ENCODE measurements at regions not wholly inside any gene's neighbourhood (a gene's known extent, or its start where the extent isn't known, plus 50 kb on each side); places are given as distances from the start of the nearest gene placed in this dataset.

DNA sequence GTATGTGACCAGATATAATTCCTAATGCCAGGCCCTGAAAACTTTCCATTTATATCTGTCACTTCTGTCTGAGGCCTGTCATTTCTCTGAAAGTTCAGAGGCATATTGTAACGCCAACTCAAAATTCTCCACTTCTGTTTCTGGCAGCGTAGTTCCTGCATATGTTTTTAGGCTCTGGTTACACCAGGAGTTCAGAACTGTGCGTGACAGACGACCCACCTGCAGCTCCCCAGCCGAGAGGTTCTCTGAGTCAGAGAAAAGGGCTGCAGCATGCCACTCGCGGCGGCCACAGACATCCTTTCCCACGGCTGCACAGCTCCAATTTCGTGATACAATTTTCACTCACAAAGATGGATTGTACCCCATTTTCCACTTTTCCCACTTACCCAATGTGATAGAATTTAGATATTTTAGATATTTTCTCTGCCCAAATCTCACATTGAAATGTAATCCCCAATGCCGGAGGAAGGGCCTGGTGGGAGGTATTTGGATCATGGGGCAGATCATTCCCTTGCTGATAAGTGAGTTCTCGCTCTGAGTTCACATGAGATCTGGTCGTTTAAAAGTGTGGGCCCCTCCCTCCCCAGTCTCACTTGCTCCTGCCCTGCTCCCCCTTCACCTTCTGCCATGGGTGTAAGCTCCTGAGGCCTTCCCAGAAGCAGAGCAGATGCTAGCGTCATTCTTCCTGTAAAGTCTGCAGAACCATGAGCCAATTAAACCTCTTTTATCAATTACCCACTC, 308.1 kb downstream of the LIG4 start:
- DNase-seq (ENCODE audit: low read depth): no peak

GRCh38 chr13:107906131-107906530, 309.2 kb downstream of the LIG4 start:
- TF ChIP-seq CTCF (IDR thresholded peaks at IDR 0.05; ENCODE audit: control insufficient read depth, extremely low read depth, insufficient read depth): peak; percentile 19; the same call in 1 of the 2 replicates
- no peak for DNase-seq (ENCODE audit: low read depth)
- H3K4me3 ChIP-seq (ENCODE audit: low read depth, low read length): no peak overlapping the region

More for the DNA sequence above, 308.1 kb downstream of the LIG4 start:
- TF ChIP-seq CTCF (IDR thresholded peaks at IDR 0.05; ENCODE audit: control insufficient read depth, extremely low read depth, insufficient read depth): no peak
- H3K4me3 ChIP-seq (ENCODE audit: low read depth, low read length): no peak overlapping the region

- TF ChIP-seq CTCF (IDR thresholded peaks at IDR 0.05; ENCODE audit: control insufficient read depth, extremely low read depth, insufficient read depth): no peak
- DNase-seq (ENCODE audit: low read depth): no peak
- H3K4me3 ChIP-seq (ENCODE audit: low read depth, low read length): no peak overlapping the region
Measured at GRCh38 chr13:107901996-107902562, 313.3 kb downstream of the LIG4 start.

GRCh38 chr13:107901230-107901629, 314.1 kb downstream of the LIG4 start:
- TF ChIP-seq CTCF (IDR thresholded peaks at IDR 0.05; ENCODE audit: control insufficient read depth, extremely low read depth, insufficient read depth): no peak
- DNase-seq (ENCODE audit: low read depth): no peak
- H3K4me3 ChIP-seq (ENCODE audit: low read depth, low read length): no peak overlapping the region

DNA sequence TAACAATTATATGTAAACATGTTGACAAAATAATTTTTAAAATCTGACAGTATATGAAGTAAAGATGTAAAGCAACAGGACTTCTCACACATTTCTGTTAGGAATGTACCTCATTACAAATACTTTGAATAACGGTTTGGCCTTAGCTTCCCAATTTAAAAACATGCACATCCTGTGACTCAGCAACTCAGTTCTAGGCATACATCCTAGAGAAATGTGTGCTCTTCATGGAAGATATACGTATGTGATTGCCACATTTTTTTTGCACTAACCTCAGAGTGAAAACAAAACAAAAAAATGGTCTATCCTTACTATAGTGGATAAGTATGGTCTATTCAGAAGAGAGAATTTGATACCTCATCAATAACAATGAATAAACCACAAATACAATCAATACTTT, 314.6 kb downstream of the LIG4 start:
- no peak for TF ChIP-seq CTCF (IDR thresholded peaks at IDR 0.05; ENCODE audit: control insufficient read depth, extremely low read depth, insufficient read depth)
- H3K4me3 ChIP-seq (ENCODE audit: low read depth, low read length): no peak overlapping the region
- DNase-seq (ENCODE audit: low read depth): no peak

- H3K4me3 ChIP-seq (ENCODE audit: low read depth, low read length): no peak overlapping the region
- TF ChIP-seq CTCF (IDR thresholded peaks at IDR 0.05; ENCODE audit: control insufficient read depth, extremely low read depth, insufficient read depth): no peak
- no peak for DNase-seq (ENCODE audit: low read depth)
Measured at GRCh38 chr13:107886118-107886517, 329.2 kb downstream of the LIG4 start.

All from LNCaP clone FGC (cell line).